Progenitor cell of endocrine pancreas (in vitro differentiated cells): ENCODE measurements at regions not wholly inside any gene's neighbourhood (a gene's known extent, or its start where the extent isn't known, plus 50 kb on each side); places are given as distances from the start of the nearest gene placed in this dataset.

Source experiments
- DNase-seq: peaks from one replicate; pipeline ENCODE4 v3.0.0; 2021; ENCODE audit warnings: low spot score; ENCODE audit not compliant: unreplicated experiment
- H3K27ac Mint-ChIP-seq: 2 replicates; pipeline ENCODE4 v1.8.0; 2021; ENCODE audit warnings: mild to moderate bottlenecking, moderate library complexity, mixed read lengths
- H3K27me3 Mint-ChIP-seq: 2 replicates; pipeline ENCODE4 v1.8.0; 2021; ENCODE audit warnings: mixed read lengths
- H3K36me3 Mint-ChIP-seq: 2 replicates; pipeline ENCODE4 v1.8.0; 2022; ENCODE audit warnings: mixed read lengths; ENCODE audit not compliant: insufficient read depth
- H3K4me1 Mint-ChIP-seq: 2 replicates; pipeline ENCODE4 v1.8.0; 2021; ENCODE audit warnings: low read depth, mixed read lengths
- H3K4me3 Mint-ChIP-seq: 2 replicates; pipeline ENCODE4 v1.8.0; 2021; ENCODE audit warnings: low read depth, mild to moderate bottlenecking, moderate library complexity, mixed read lengths
- H3K9me3 Mint-ChIP-seq: 2 replicates; pipeline ENCODE4 v1.8.0; 2021; ENCODE audit warnings: low read depth, mixed read lengths
- CTCF ChIP-seq: fragments of 200-600 bp; sonication (generic); IDR thresholded peaks from one replicate; pipeline ENCODE4 v1.5.0; 2021; ENCODE audit warnings: antibody characterized with exemption, mild to moderate bottlenecking; ENCODE audit not compliant: unreplicated experiment

- H3K27me3 Mint-ChIP-seq, result no peaks in the 10 kb centered on the region
- H3K4me3 Mint-ChIP-seq, result no peak overlapping the region
- no peaks in the 10 kb centered on the region for H3K4me1 Mint-ChIP-seq
- no peaks in the 10 kb centered on the region for H3K36me3 Mint-ChIP-seq
- no peak overlapping the region for H3K27ac Mint-ChIP-seq
- no peak for DNase-seq
- H3K9me3 Mint-ChIP-seq, result no peaks in the 10 kb centered on the region
- TF ChIP-seq CTCF, result no peak
Measured at GRCh38 chr4:141912831-141913230, 276.4 kb downstream of the IL15 start.

GRCh38 chr4:141913928-141914327, 277.5 kb downstream of the IL15 start:
- TF ChIP-seq CTCF, result no peak
- H3K27me3 Mint-ChIP-seq, result no peaks in the 10 kb centered on the region
- H3K9me3 Mint-ChIP-seq, result no peaks in the 10 kb centered on the region
- H3K4me1 Mint-ChIP-seq, result no peaks in the 10 kb centered on the region
- H3K4me3 Mint-ChIP-seq, result no peak overlapping the region
- H3K27ac Mint-ChIP-seq, result no peak overlapping the region
- DNase-seq, result no peak
- no peaks in the 10 kb centered on the region for H3K36me3 Mint-ChIP-seq

GRCh38 chr4:141914746-141915145, 278.4 kb downstream of the IL15 start:
- Mint-ChIP-seq H3K9me3 (no peaks in the 10 kb centered on the region), H3K27me3 (no peaks in the 10 kb centered on the region), H3K4me1 (no peaks in the 10 kb centered on the region), H3K36me3 (no peaks in the 10 kb centered on the region), H3K27ac (no peak overlapping the region), H3K4me3 (no peak overlapping the region)
- DNase-seq, result no peak
- TF ChIP-seq CTCF, result no peak

GRCh38 chr4:141919649-141920048, 283.3 kb downstream of the IL15 start:
- Mint-ChIP-seq H3K4me1 (no peaks in the 10 kb centered on the region), H3K36me3 (no peaks in the 10 kb centered on the region), H3K27me3 (no peaks in the 10 kb centered on the region), H3K27ac (no peak overlapping the region), H3K4me3 (no peak overlapping the region), H3K9me3 (no peaks in the 10 kb centered on the region)
- TF ChIP-seq CTCF, result no peak
- DNase-seq, result no peak

GRCh38 chr4:141921293-141921692, 284.9 kb downstream of the IL15 start:
- H3K36me3 Mint-ChIP-seq, result no peaks in the 10 kb centered on the region
- no peak for DNase-seq
- H3K9me3 Mint-ChIP-seq, result no peaks in the 10 kb centered on the region
- H3K4me3 Mint-ChIP-seq, result no peak overlapping the region
- H3K27ac Mint-ChIP-seq, result no peak overlapping the region
- H3K27me3 Mint-ChIP-seq, result no peaks in the 10 kb centered on the region
- TF ChIP-seq CTCF, result no peak
- no peaks in the 10 kb centered on the region for H3K4me1 Mint-ChIP-seq
